Adipose tissue (tissue), 3 donors: ENCODE measurements at regions not wholly inside any gene's neighbourhood (a gene's known extent, or its start where the extent isn't known, plus 50 kb on each side); places are given as distances from the start of the nearest gene placed in this dataset.
A peak's percentile ranks its signal among the peaks of the same experiment; 100 is the strongest.

Experiments used
- H3K27ac ChIP-seq: one replicate; pipeline ENCODE4 v1.5.1; 2013; ENCODE audit warnings: low read depth, low read length
- WGBS, 3 donors: extraction: QIAGEN DNeasy Blood & Tissue Kit; methylation state at CpG; one replicate each; pipeline ENCODE4 v1.1.7; 2013; 5-methylcytosine and 5-hydroxymethylcytosine counted together
- donor health status: healthy with polysubstance abuse.
- donor health status: Bipolar disorder and iron deficiency.
- donor health status: healthy.

- 90 to 92% (median 90%) methylated on average over 7 of the region's 7 CpGs for WGBS, 3 donors
- no peak overlapping the region for H3K27ac ChIP-seq
These were observed 104.7 kb downstream of the RIPK4 start for GRCh38 chr21:41662161-41662560.

GRCh38 chr21:41660748-41661147, 106.1 kb downstream of the RIPK4 start:
- no peak overlapping the region for H3K27ac ChIP-seq
- WGBS, 3 donors: 69 to 88% (median 82%) methylated on average over 10 of the region's 10 CpGs

DNA sequence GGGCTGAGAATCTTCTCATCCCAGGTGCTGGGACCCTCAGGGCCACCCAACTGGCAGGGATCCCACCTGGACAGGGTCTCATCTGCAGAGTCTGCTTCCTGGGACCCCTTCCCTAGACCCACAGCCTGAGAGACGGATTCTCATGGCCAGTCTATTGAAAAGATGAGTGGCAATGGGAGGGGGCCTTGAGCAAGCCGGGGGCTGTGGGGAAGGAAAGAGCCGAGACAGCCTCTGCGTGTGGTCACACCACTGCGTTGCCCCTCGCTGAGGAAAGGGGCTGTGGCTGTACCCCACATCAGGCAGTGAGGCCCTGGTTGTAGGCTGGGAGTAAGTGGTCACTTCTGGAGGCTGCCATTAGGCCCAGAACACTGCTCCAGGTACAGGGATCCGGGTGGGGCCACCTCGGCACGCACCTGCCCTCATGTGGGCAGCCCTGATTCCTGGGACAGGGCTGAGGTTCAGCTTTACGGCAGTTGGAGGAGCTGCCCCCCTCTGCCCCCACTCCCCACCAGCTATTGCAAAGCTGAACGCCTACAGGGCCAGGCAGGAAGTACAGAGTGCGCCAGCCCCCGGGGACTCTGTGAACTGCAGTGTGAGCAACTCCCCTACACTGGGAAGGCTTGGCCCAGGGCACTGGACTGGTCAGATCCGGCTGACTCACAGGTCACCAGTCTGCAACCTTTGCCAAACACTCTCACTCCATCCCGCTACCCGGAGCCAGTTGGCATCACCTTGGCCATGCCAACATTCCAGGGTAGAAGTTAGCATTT, 106.9 kb downstream of the RIPK4 start:
- 72 to 82% (median 76%) methylated on average over 16 of the region's 16 CpGs for WGBS, 3 donors
- H3K27ac ChIP-seq: peak overlapping the region; percentile 3

GRCh38 chr21:41656946-41657525, 109.8 kb downstream of the RIPK4 start:
- no peak overlapping the region for H3K27ac ChIP-seq
- 86 to 90% (median 88%) methylated on average over 6 of the region's 6 CpGs for WGBS, 3 donors

- WGBS, 3 donors: 73 to 90% (median 80%) methylated on average over 4 of the region's 4 CpGs
- no peak overlapping the region for H3K27ac ChIP-seq
These were observed 111.6 kb downstream of the RIPK4 start for GRCh38 chr21:41655259-41655658.

DNA sequence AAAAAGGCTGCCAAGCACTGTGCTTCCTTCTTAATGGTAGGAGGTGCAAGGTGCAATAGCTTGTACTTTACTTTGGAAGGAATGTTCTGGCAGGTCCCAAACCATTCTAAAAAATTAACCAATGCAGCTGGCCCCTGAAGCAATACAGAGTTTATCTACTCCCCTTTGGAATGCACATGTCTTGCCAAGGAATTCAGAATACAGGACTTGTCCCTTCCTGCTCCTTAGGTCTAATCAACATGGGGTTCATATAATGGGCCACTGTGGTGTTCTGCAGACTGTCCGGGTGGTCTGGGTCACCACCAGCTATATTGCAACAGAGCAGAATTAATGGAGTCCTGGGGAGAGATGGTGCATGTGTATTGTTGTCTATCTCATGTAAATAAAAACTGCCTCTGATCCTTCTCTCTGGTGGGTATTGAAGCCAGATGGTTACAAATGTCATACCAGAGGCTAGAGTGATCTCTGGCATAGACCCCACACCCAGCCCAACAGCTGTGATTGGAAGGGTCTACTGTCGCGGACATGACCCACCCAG, 112.8 kb downstream of the RIPK4 start:
- 67 to 82% (median 81%) methylated on average over 3 of the region's 3 CpGs for whole genome bisulfite sequencing, 3 donors
- no peak overlapping the region for H3K27ac ChIP-seq

GRCh38 chr21:41653243-41653953, 113.5 kb downstream of the RIPK4 start:
- no peak overlapping the region for H3K27ac ChIP-seq
- 64 to 67% (median 64%) methylated on average over 13 of the region's 13 CpGs for WGBS, 3 donors

DNA sequence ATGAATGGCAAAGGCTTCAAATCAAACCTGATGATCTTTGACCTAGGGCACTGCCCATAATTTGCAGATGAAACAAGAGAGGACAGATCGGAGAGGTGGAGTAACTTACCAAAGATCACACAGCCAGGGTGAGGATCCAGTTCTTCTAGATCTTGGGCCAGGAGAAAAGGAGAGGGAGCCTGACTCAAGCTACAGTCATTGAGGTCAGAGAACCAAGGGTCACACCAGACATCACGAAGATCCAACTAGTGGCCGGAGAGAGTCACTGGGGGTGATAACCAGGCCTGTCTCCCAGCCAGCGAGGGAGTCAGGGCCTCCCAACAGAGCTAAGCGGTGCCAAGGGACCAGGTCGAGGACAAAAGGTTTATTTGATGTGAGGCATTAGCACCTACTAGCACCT, 115.0 kb downstream of the RIPK4 start:
- WGBS, 3 donors: 84 to 90% (median 88%) methylated on average over 6 of the region's 6 CpGs
- no peak overlapping the region for H3K27ac ChIP-seq

DNA sequence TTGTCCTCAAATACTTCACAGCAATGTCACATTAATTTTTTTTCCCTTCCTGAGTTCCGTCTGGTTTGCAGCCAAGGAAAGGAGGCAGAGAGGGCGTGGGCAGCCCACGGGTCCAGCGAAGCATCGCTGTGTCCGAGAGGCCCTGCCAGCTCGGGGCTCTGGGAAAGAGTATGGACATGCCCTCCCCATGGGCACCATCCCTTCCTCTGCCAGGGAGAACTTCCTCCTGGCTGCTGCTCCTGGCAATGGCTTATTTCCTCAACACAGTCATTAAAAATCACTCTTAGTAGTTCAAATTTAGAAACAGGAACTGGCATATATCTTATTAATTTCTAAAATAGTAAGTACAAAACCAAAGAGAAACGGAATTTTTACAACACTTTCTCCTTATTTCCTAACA, 115.4 kb downstream of the RIPK4 start:
- no peak overlapping the region for H3K27ac ChIP-seq
- 14 to 58% (median 14%) methylated on average over 8 of the region's 8 CpGs for WGBS, 3 donors

DNA sequence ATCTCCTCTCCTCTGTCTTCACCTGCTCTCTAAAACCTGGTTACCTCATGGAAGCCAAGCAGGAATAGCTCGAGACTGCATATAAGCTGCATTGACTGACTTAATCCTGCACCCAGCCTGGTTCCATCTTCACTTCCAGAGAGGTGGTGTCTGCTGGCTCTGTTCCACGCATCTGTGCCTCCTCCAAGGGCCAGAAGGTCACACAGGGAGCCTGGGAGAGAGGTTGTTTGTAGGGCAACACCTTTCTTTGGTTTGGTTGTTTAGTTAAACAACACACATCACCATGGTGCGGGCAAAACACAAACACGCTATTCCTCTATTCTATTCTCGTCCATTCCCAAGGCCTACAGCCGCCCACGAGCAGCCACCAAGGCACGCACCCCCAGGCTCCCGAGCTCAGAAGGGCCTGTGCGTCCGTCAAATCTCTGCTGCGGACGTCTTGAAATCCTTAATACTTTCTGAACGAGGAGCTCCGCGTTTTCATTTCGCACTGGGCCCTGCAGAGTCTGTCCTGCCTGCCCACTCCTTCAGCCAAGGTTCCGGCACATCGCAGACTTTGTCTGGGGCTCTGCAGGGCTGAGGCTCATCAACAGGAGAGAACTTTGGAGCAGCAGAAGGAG, 116.2 kb downstream of the RIPK4 start:
- WGBS, 3 donors: 86 to 91% (median 88%) methylated on average over 19 of the region's 19 CpGs
- H3K27ac ChIP-seq: no peak overlapping the region

DNA sequence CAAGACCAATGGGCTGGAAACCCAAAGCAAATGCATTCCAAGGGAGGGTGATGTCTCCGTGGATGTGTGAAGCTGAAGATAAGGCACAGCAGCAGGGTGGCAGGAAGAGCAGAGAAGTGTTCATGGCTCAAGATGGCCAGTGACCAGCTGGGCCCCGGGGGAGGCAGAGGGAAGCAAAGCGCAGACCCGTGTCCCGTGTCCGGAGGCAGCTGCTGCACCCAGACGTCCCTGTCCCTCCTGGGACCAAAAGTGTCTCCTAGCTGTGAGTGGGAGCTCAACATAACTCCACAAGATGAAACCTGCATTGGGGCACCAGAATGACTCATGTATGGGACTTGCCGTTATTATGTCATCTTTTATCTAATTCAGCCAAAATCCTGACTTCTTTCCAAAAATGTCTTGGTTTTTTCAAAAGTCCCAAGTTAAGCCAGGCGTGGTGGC, 118.2 kb downstream of the RIPK4 start:
- H3K27ac ChIP-seq: no peak overlapping the region
- 59 to 88% (median 60%) methylated on average over 9 of the region's 9 CpGs for WGBS, 3 donors

DNA sequence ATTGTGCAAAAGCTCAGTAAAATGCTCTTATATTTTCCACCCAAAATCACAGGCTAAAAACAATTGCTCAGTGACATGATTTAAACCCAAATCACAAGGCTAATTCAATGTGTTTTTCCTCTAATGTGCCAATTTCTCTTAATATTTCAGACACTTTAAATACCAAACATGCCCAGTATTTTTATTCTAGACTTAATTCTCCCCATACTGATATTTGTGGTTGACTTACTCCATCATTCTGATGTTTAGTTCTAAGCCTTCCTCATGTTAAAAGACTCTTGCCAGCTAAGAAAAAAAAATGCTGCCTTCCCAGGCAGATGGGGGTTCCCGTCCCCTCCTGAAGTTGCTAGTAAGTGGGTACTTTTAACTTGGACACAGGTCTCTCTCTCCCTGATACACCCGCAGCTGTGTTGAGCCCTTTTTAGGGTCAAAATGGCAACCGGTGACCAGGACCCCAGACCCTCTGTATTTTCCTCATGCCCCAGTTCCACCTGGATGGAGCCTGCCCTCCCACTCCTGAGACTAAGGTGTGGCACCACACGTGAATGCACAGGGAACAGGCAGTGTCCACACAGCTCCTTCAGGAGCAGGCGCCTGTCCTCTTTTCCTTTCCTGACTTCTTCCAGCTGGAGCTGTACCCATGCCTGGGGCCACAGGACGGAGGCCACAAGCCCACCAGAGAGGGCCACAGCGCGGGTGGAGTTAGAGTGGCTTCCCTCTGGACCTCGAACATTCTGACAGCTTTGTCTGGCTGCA, 118.9 kb downstream of the RIPK4 start:
- WGBS, 3 donors: 89 to 91% (median 91%) methylated on average over 9 of the region's 9 CpGs
- no peak overlapping the region for H3K27ac ChIP-seq

- WGBS, 3 donors: 79 to 86% (median 85%) methylated on average over 10 of the region's 10 CpGs
- H3K27ac ChIP-seq: no peak overlapping the region
These were observed 123.4 kb downstream of the RIPK4 start for GRCh38 chr21:41643246-41643966.

DNA sequence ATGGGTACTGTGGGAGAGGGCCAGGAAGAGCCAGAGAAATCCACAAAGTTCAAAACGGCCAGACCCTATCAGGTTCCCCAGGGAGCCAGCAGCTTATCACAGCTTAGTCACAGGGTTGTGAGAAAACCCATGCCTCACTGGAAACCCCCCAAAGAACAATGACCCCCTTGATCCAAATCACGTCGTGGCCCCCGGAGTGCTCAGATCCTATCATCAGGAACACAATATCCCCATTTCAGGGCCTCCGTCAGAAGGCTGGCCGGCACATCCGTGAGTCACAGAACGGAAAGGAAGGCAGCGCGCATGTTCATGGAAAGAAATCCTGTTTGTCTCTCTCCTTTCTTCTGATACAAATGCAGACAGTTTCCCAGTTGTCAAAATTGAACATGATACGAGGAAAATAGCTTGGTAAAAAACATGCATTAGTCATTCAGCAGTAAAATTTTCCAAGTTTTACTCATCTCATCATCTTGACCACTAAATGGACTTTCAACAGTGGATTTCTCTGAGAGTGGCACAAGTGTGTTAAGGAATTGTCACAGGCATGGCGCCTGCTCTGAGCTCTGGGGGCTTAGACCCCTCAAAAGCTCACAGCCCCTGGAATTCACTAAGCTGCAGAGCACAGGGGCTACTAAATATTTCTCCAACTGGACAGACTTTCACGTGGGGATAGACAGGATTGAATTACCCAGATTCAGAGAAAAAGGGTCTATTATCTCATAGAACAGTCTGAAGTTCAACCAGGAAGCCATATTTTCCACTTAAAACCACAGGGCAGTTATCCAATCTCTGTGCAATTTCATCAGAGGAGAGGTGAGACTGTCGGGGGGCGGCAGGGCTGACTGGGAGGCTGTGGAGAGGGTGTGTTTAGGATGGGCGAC, 124.8 kb downstream of the RIPK4 start:
- H3K27ac ChIP-seq: no peak overlapping the region
- 24 to 59% (median 30%) methylated on average over 16 of the region's 16 CpGs for WGBS, 3 donors

DNA sequence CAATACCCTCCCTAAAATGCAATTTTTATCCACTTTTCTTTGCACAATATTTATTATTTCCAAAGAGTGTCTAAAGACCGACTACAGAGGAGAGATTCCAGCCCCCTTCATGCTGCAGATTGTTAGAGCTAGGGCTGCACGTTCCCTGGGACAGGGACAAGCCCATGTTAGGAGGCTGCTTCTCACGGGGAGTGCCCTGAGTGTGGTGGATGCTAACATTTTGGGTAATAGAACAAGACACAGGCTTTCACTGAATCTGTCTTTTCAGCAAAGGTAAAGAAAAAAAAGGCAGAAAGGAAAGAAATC, 125.4 kb downstream of the RIPK4 start:
- no peak overlapping the region for H3K27ac ChIP-seq
- WGBS, 3 donors: 45 to 66% (median 48%) methylated on average over 3 of the region's 3 CpGs

GRCh38 chr21:41640748-41641509, 125.9 kb downstream of the RIPK4 start:
- 61 to 70% (median 63%) methylated on average over 6 of the region's 6 CpGs for WGBS, 3 donors
- no peak overlapping the region for H3K27ac ChIP-seq
